Breast epithelium (tissue), 3 donors: ENCODE measurements at regions not wholly inside any gene's neighbourhood (a gene's known extent, or its start where the extent isn't known, plus 50 kb on each side); places are given as distances from the start of the nearest gene placed in this dataset.

Experiments
- POLR2A ChIP-seq: fragments of 450-650 bp; IDR thresholded peaks from one replicate; pipeline ENCODE4 v1.6.1; 2016; ENCODE audit warnings: antibody characterized with exemption, mild to moderate bottlenecking, moderate library complexity
- POLR2AphosphoS5 ChIP-seq, 3 donors: sonication (generic); formaldehyde crosslinking; IDR thresholded peaks; one replicate each; pipeline ENCODE4 v1.6.1; 2017; ENCODE audit warnings: antibody characterized with exemption in 3 of 3
- TF ChIP-seq, protein P1 (sequence below), 3 donors: fragments of 450-650 bp; IDR thresholded peaks; one replicate each; pipeline ENCODE4 v1.5.1; 2016 to 2017; ENCODE audit warnings: antibody characterized with exemption in 3 of 3, mild to moderate bottlenecking in 3 of 3, moderate library complexity in 3 of 3

DNA sequence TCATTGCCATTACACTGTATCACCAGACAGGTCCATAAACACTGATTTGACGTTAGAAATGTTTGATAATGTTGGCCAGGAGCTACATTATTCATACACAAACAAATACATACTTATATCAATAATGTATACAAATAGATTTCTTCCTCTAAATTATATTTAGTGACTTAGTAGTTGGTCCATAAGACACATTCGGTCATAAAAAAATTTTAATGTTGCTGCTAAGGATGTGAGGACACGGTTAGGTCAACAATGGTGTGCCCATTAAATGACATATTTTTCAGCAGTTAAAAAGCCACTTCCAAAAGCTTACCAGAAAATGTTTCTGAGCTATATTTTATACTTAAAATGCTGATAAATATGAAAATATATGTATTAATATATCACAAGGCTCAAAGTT is 1148.7 kb upstream of the TMEM132C start:
- TF ChIP-seq, protein P1, sequence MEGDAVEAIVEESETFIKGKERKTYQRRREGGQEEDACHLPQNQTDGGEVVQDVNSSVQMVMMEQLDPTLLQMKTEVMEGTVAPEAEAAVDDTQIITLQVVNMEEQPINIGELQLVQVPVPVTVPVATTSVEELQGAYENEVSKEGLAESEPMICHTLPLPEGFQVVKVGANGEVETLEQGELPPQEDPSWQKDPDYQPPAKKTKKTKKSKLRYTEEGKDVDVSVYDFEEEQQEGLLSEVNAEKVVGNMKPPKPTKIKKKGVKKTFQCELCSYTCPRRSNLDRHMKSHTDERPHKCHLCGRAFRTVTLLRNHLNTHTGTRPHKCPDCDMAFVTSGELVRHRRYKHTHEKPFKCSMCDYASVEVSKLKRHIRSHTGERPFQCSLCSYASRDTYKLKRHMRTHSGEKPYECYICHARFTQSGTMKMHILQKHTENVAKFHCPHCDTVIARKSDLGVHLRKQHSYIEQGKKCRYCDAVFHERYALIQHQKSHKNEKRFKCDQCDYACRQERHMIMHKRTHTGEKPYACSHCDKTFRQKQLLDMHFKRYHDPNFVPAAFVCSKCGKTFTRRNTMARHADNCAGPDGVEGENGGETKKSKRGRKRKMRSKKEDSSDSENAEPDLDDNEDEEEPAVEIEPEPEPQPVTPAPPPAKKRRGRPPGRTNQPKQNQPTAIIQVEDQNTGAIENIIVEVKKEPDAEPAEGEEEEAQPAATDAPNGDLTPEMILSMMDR (IDR thresholded peaks at IDR 0.05), result no peak
- TF ChIP-seq POLR2A, result no peak
- TF ChIP-seq POLR2AphosphoS5 (IDR thresholded peaks at IDR 0.05), result no peak
